ENCODE measurements at regions not wholly inside any gene's neighbourhood (a gene's known extent, or its start where the extent isn't known, plus 50 kb on each side); places are given as distances from the start of the nearest gene placed in this dataset.
A peak's percentile ranks its signal among the peaks of the same experiment; 100 is the strongest.

DNA sequence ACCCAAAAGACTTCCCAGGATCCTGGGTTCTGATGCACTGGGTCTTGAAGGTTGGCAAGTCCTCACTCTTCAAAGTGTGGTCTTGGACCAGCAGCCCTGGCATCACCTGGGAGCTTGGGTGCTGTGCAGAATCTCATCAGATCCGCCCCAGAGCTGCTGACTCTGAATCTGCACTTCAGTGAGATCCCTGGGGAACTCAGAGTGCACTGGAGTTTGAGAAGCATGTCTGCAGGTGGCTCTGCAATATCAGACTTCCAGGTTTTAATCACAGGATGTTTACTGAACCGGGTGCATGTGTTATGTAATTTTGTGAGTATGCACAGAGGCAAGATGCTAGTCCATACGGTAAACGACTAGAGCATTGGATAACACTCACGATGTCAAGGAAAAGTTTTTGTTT is 58.0 kb upstream of the BOD1L2 start:
- TF ChIP-seq MEF2B (IDR thresholded peaks at IDR 0.05; ENCODE audit: partially characterized antibody, poor library complexity, severe bottlenecking) (peak; percentile 24), LARP7 (IDR thresholded peaks at IDR 0.05) (no peak)
- ATAC-seq (no peak), FAIRE-seq (no peak), DNase-seq (ENCODE audit: low read depth, low spot score) (no peak)
- in situ Hi-C loops (cut with MboI) (no loop called here), intact Hi-C loops (cut with micrococcal nuclease; ENCODE audit: unreplicated experiment) (no loop called here)
- ChIA-PET SMC1A (ENCODE audit: uncharacterized antibody, unreplicated experiment) (interaction anchor here (1.1 to 1.3 kb wide), 2 partner anchors 25 to 221 kb away, joined by 3 to 4 read pairs; no protein-coding TSS in a partner anchor), CTCF (interaction anchor here (1.3 kb wide), 1 partner anchor 60 kb away, joined by 3 read pairs; no protein-coding TSS in a partner anchor), RAD21 (ENCODE audit: unreplicated experiment) (interaction anchor here (2.0 kb wide), 1 partner anchor 219 kb away, joined by 6 read pairs; no protein-coding TSS in a partner anchor), POLR2A (no interaction called here)
- Histone ChIP-seq H3K4me3 (no peak overlapping the region), H3K4me2 (ENCODE audit: control insufficient read depth, insufficient read depth) (no peak overlapping the region), H4K20me1 (ENCODE audit: control insufficient read depth, insufficient read depth) (no peaks in the 10 kb centered on the region), H3K9ac (ENCODE audit: control insufficient read depth, insufficient read depth, low read length) (no peak overlapping the region), H2AFZ (ENCODE audit: control insufficient read depth, low read depth, low read length) (no peak overlapping the region), H3K79me2 (ENCODE audit: control insufficient read depth, insufficient read depth, low read length) (no peaks in the 10 kb centered on the region), H3K27me3 (replicated peaks in 1 of 2; ENCODE audit: control insufficient read depth in 2 of 2, insufficient read depth in 2 of 2, low read length in 1 of 2) (peaks cover 0 to 2% of the 10 kb centered on the region in 2 experiments; a peak in 1 of 4 replicates), H3K27ac (ENCODE audit: control insufficient read depth, insufficient read depth) (no peak overlapping the region), H3K4me1 (ENCODE audit: control insufficient read depth, insufficient read depth, low read length) (peaks cover 16% of the 10 kb centered on the region), H3K9me3 (replicated peaks; ENCODE audit: control insufficient read depth, insufficient read depth, low read length) (no peaks in the 10 kb centered on the region; the same call in 2 of the 3 replicates), H3K36me3 (ENCODE audit: control insufficient read depth in 2 of 2, insufficient read depth in 2 of 2, low read length in 1 of 2) (no peaks in the 10 kb centered on the region)
- 7% methylated on average over 5 of the region's 5 CpGs for WGBS (ENCODE audit: insufficient coverage, insufficient replicate concordance, low lambda C conversion rate, missing lambda C conversion rate)
- no TSS peak for BruUV-seq (replicated peaks)

DNA sequence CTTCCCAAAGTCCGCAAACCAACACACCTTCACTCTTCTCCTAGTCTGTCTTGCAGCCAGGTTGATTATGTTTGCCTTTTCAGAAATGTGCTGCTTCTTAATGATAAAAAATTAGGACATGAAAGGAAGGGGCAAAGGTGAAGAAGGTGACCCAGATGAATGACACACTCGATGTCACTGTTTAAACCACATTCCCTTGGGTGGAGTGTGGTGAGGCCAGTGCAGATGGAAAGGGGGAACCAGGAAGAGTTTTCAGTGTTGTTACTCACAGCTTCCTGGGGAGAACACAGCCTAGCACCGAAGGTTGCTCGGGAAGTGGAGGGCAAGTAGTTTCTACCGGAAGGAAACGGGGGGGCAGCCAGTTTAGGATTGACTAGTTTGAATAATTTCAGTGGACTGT is 57.2 kb upstream of the BOD1L2 start:
- ChIA-PET CTCF (no interaction called here), SMC1A (ENCODE audit: uncharacterized antibody, unreplicated experiment) (interaction anchor here (1.1 to 1.3 kb wide), 2 partner anchors 26 to 221 kb away, joined by 3 to 4 read pairs; no protein-coding TSS in a partner anchor), POLR2A (no interaction called here), RAD21 (ENCODE audit: unreplicated experiment) (no interaction called here)
- intact Hi-C loops (cut with micrococcal nuclease; ENCODE audit: unreplicated experiment) (no loop called here), in situ Hi-C loops (cut with MboI) (no loop called here)
- H3K4me3 ChIP-seq: no peak overlapping the region
- no peaks in the 10 kb centered on the region; the same call in 2 of the 3 replicates for H3K9me3 ChIP-seq (replicated peaks; ENCODE audit: control insufficient read depth, insufficient read depth, low read length)
- H3K79me2 ChIP-seq (ENCODE audit: control insufficient read depth, insufficient read depth, low read length): no peaks in the 10 kb centered on the region
- H3K27me3 ChIP-seq (replicated peaks in 1 of 2; ENCODE audit: control insufficient read depth in 2 of 2, insufficient read depth in 2 of 2, low read length in 1 of 2): peaks cover 0 to 2% of the 10 kb centered on the region in 2 experiments; a peak in 1 of 4 replicates
- peaks cover 8% of the 10 kb centered on the region for H3K4me1 ChIP-seq (ENCODE audit: control insufficient read depth, insufficient read depth, low read length)
- no peak overlapping the region for H2AFZ ChIP-seq (ENCODE audit: control insufficient read depth, low read depth, low read length)
- TF ChIP-seq SIN3A (IDR thresholded peaks at IDR 0.05; ENCODE audit: low read depth, low read length) (no peak), MYB (IDR thresholded peaks at IDR 0.05; ENCODE audit: borderline replicate concordance, low read depth, low read length) (no peak), IKZF1 (conservative IDR thresholded peaks at IDR 0.05) (0 out of 2 replicates have a peak, but pooled peaks have one; percentile 28), ETV6 (conservative IDR thresholded peaks at IDR 0.05 in 1 of 2, IDR thresholded peaks at IDR 0.05 in 1 of 2; ENCODE audit: borderline replicate concordance in 1 of 2, low read depth in 1 of 2) (peak in 1 of 2 experiments; percentile 84; a peak in 2 of 4 replicates), NR2F1 (conservative IDR thresholded peaks at IDR 0.05) (peak; percentile 55), RAD51 (IDR thresholded peaks at IDR 0.05) (no peak), GABPA (IDR thresholded peaks at IDR 0.05; ENCODE audit: low read depth) (no peak)
- DNase-seq (ENCODE audit: low read depth, low spot score): no peak
- no peak overlapping the region for H3K27ac ChIP-seq (ENCODE audit: control insufficient read depth, insufficient read depth)
- H3K4me2 ChIP-seq (ENCODE audit: control insufficient read depth, insufficient read depth): no peak overlapping the region
- H3K36me3 ChIP-seq (ENCODE audit: control insufficient read depth in 2 of 2, insufficient read depth in 2 of 2, low read length in 1 of 2): no peaks in the 10 kb centered on the region
- H4K20me1 ChIP-seq (ENCODE audit: control insufficient read depth, insufficient read depth): no peaks in the 10 kb centered on the region
- no TSS peak for BruUV-seq (replicated peaks)
- 26% methylated on average over 6 of the region's 6 CpGs for WGBS (ENCODE audit: insufficient coverage, insufficient replicate concordance, low lambda C conversion rate, missing lambda C conversion rate)
- no peak for ATAC-seq
- no peak for FAIRE-seq
- H3K9ac ChIP-seq (ENCODE audit: control insufficient read depth, insufficient read depth, low read length): no peak overlapping the region

Data from GM12878 (cell line).